Kidney epithelial cell (primary cell): ENCODE measurements at regions not wholly inside any gene's neighbourhood (a gene's known extent, or its start where the extent isn't known, plus 50 kb on each side); places are given as distances from the start of the nearest gene placed in this dataset.

Experiments used
- DNase-seq: peaks from one replicate; pipeline ENCODE4 v3.0.0-alpha.2; 2010; ENCODE audit warnings: low read depth
- H3K27me3 ChIP-seq: 2 replicates; pipeline ENCODE4 v1.6.0; 2011; ENCODE audit warnings: low read length; ENCODE audit not compliant: control insufficient read depth, insufficient read depth
- H3K36me3 ChIP-seq: 2 replicates; pipeline ENCODE4 v1.5.1; 2011; ENCODE audit warnings: low read length; ENCODE audit not compliant: control insufficient read depth, insufficient read depth
- H3K4me3 ChIP-seq: 2 replicates; pipeline ENCODE4 v1.5.1; 2011; ENCODE audit warnings: low read depth, mild to moderate bottlenecking, control low read depth, low read length
- TF ChIP-seq, protein P1 (sequence below): IDR thresholded peaks from 2 replicates; pipeline ENCODE4 v1.5.1; 2011; ENCODE audit warnings: mild to moderate bottlenecking, moderate library complexity, low read length, control low read depth, inconsistent platforms; ENCODE audit not compliant: insufficient read depth, poor library complexity, severe bottlenecking

GRCh38 chr6:92701425-92702096 is 717.8 kb downstream of the EPHA7 start:
- Histone ChIP-seq H3K4me3 (no peak overlapping the region), H3K36me3 (no peaks in the 10 kb centered on the region), H3K27me3 (no peaks in the 10 kb centered on the region)
- no peak for DNase-seq
- TF ChIP-seq, protein P1, sequence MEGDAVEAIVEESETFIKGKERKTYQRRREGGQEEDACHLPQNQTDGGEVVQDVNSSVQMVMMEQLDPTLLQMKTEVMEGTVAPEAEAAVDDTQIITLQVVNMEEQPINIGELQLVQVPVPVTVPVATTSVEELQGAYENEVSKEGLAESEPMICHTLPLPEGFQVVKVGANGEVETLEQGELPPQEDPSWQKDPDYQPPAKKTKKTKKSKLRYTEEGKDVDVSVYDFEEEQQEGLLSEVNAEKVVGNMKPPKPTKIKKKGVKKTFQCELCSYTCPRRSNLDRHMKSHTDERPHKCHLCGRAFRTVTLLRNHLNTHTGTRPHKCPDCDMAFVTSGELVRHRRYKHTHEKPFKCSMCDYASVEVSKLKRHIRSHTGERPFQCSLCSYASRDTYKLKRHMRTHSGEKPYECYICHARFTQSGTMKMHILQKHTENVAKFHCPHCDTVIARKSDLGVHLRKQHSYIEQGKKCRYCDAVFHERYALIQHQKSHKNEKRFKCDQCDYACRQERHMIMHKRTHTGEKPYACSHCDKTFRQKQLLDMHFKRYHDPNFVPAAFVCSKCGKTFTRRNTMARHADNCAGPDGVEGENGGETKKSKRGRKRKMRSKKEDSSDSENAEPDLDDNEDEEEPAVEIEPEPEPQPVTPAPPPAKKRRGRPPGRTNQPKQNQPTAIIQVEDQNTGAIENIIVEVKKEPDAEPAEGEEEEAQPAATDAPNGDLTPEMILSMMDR: no peak

DNA sequence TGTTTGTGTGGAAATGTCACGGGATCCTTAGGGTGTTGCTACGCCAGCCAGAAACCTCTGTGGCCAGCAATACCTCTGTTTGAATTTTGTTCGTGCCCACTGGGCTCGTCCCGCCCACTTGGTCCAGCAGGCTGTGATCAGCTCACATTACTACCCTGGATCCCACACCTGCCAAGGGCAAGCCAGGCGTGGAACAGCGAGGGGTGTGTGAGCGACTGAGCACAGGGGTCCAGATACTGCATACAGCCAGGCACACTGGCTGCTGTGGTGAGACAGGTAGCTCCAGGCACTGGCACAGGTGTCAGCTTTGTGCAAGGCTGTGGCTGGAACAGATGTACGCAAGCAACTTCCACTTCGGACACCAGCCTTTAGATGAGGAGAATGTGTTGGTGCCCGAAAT is 718.9 kb downstream of the EPHA7 start:
- TF ChIP-seq, protein P1: no peak
- Histone ChIP-seq H3K4me3 (no peak overlapping the region), H3K27me3 (no peaks in the 10 kb centered on the region), H3K36me3 (no peaks in the 10 kb centered on the region)
- DNase-seq: no peak

GRCh38 chr6:92690997-92691599 is 728.3 kb downstream of the EPHA7 start:
- DNase-seq: no peak
- Histone ChIP-seq H3K4me3 (no peak overlapping the region), H3K27me3 (no peaks in the 10 kb centered on the region), H3K36me3 (no peaks in the 10 kb centered on the region)
- TF ChIP-seq, protein P1: no peak

GRCh38 chr6:92688342-92688741 is 731.0 kb downstream of the EPHA7 start:
- TF ChIP-seq, protein P1: no peak
- Histone ChIP-seq H3K4me3 (no peak overlapping the region), H3K36me3 (no peaks in the 10 kb centered on the region), H3K27me3 (no peaks in the 10 kb centered on the region)
- DNase-seq: no peak

- no peaks in the 10 kb centered on the region for H3K27me3 ChIP-seq
- H3K4me3 ChIP-seq: no peak overlapping the region
- no peaks in the 10 kb centered on the region for H3K36me3 ChIP-seq
- TF ChIP-seq, protein P1: no peak
- no peak for DNase-seq
Observed at GRCh38 chr6:92687278-92687677, 732.1 kb downstream of the EPHA7 start.

DNA sequence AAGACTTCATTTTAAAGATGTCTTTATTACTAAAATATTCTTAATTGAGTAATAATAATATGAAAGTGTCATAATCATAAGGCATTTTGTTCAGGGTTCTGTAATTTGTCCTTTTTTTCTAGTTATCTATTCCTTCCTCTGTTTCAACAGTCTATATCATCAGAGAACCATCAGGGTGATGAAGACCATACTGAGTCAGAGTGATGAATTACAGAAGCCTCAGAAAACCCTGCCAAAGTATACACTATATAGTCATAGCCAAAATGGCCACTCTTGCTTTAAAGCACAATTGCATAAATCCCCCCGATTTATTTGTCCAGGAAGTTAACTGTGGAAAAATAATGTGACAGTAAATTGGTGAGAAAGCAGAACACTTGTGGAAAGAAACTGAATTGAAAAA is 735.0 kb downstream of the EPHA7 start:
- DNase-seq: no peak
- H3K36me3 ChIP-seq: no peaks in the 10 kb centered on the region
- TF ChIP-seq, protein P1: no peak
- no peak overlapping the region for H3K4me3 ChIP-seq
- no peaks in the 10 kb centered on the region for H3K27me3 ChIP-seq
